ENCODE measurements at regions not wholly inside any gene's neighbourhood (a gene's known extent, or its start where the extent isn't known, plus 50 kb on each side); places are given as distances from the start of the nearest gene placed in this dataset.

DNA sequence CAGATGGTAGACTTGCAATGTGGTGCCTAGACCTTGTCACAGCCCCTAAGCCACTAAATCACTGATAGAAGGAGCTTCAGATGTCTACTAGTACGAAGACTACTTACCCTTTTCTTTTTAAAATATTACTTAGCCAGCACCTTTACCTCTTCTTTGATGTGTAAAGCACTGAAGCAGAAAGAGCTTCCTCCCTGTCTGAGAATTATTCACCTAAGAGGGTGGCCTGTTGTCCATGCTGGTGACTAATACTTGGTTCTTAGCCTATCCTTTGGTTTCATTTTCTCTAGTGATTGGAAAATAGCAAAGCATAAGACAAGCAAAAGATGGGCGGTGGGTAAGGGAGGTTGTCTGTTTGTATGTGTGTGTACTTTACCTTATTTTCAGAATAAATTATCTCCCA, 794.6 kb downstream of the TFAP2A start:
- TF ChIP-seq GATA2 (IDR thresholded peaks at IDR 0.05; ENCODE audit: low read depth, low read length) (no peak), GATA3 (IDR thresholded peaks at IDR 0.05; ENCODE audit: low read depth, low read length) (no peak)

All from SH-SY5Y (cell line).